SK-N-MC (cell line): ENCODE measurements at regions not wholly inside any gene's neighbourhood (a gene's known extent, or its start where the extent isn't known, plus 50 kb on each side); places are given as distances from the start of the nearest gene placed in this dataset.

Experiments
- EZH2 ChIP-seq: fragments of 200-600 bp; sonication (generic); IDR thresholded peaks from one replicate; pipeline ENCODE4 v1.6.1; 2017; ENCODE audit warnings: antibody characterized with exemption
- FOXP2 ChIP-seq: optimal IDR thresholded peaks from 2 replicates; pipeline ENCODE3; 2011; ENCODE audit warnings: mild to moderate bottlenecking, moderate library complexity; ENCODE audit not compliant: insufficient read depth; ENCODE audit errors: extremely low read length, control extremely low read depth
- POLR2AphosphoS5 ChIP-seq: IDR thresholded peaks from 2 replicates; pipeline ENCODE4 v1.6.1; 2012; ENCODE audit warnings: mild to moderate bottlenecking, low read depth, low read length, borderline replicate concordance

DNA sequence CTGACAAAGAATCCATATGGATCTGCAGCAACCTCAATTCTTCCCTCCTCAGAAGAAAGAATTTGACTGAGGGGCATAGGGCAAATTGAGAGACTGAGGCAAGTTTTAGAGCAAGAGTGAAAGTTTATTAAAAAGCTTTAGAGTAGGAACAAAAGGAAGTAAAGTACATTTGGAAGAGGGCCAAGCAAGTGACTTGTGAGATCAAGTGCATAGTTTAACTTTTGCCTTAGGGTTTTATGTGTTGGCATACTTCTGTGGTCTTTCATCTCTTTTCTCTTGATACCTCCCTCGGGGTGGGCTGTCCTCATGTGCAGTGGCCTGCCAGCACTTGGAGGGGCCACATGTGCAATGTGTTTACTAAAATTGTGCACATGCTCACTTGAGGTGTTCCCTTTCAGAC is 98.0 kb upstream of the MAGEB16 start:
- TF ChIP-seq POLR2AphosphoS5 (no peak), EZH2 (no peak), FOXP2 (no peak)
